ENCODE measurements at regions not wholly inside any gene's neighbourhood (a gene's known extent, or its start where the extent isn't known, plus 50 kb on each side); places are given as distances from the start of the nearest gene placed in this dataset.
"Not testable (repeated sequence)": the region's sequence is repeated elsewhere in the genome, so short reads cannot be mapped to it uniquely, and the experiment has no call there.

- DNase-seq (ENCODE audit: low read depth in 4 of 4, low spot score in 3 of 4): no peak
Observed at GRCh38 chr10:80938903-80939302, 401.2 kb downstream of the SH2D4B start.

GRCh38 chr10:80945264-80945880, 407.7 kb downstream of the SH2D4B start:
- peak in 1 of 4 donors; percentile 24 for DNase-seq (ENCODE audit: low read depth in 4 of 4, low spot score in 3 of 4)

GRCh38 chr10:80946073-80946472, 408.4 kb downstream of the SH2D4B start:
- DNase-seq (ENCODE audit: low read depth in 4 of 4, low spot score in 3 of 4): no peak

- no peak for DNase-seq (ENCODE audit: low read depth in 4 of 4, low spot score in 3 of 4)
Observed at GRCh38 chr10:80946957-80947726, 409.4 kb downstream of the SH2D4B start.

- DNase-seq (ENCODE audit: low read depth in 4 of 4, low spot score in 3 of 4): no peak
Observed at GRCh38 chr10:80949785-80950184, 412.1 kb downstream of the SH2D4B start.

GRCh38 chr10:80952436-80952835, 414.7 kb downstream of the SH2D4B start:
- DNase-seq (ENCODE audit: low read depth in 4 of 4, low spot score in 3 of 4): no peak

- DNase-seq (ENCODE audit: low read depth in 4 of 4, low spot score in 3 of 4): no peak
Observed at GRCh38 chr10:80957161-80957560, 419.5 kb downstream of the SH2D4B start.

- no peak for DNase-seq (ENCODE audit: low read depth in 4 of 4, low spot score in 3 of 4)
Observed at GRCh38 chr10:80964179-80964578, 426.5 kb downstream of the SH2D4B start.

- DNase-seq (ENCODE audit: low read depth in 4 of 4, low spot score in 3 of 4): no peak
Observed at GRCh38 chr10:80964955-80965614, 427.4 kb downstream of the SH2D4B start.

GRCh38 chr10:80966326-80966986, 428.8 kb downstream of the SH2D4B start:
- no peak for DNase-seq (ENCODE audit: low read depth in 4 of 4, low spot score in 3 of 4)

- not testable (repeated sequence) for DNase-seq (ENCODE audit: low read depth in 4 of 4, low spot score in 3 of 4)
Observed at GRCh38 chr10:80967357-80967756, 429.7 kb downstream of the SH2D4B start.

- no peak for DNase-seq (ENCODE audit: low read depth in 4 of 4, low spot score in 3 of 4)
Observed at GRCh38 chr10:80968903-80969302, 431.2 kb downstream of the SH2D4B start.

- no peak for DNase-seq (ENCODE audit: low read depth in 4 of 4, low spot score in 3 of 4)
Observed at GRCh38 chr10:80971461-80971860, 433.8 kb downstream of the SH2D4B start.

GRCh38 chr10:80976658-80977057, 439.0 kb downstream of the SH2D4B start:
- DNase-seq (ENCODE audit: low read depth in 4 of 4, low spot score in 3 of 4): no peak

- no peak for DNase-seq (ENCODE audit: low read depth in 4 of 4, low spot score in 3 of 4)
Observed at GRCh38 chr10:80985102-80985501, 447.4 kb downstream of the SH2D4B start.

- DNase-seq (ENCODE audit: low read depth in 4 of 4, low spot score in 3 of 4): no peak
Observed at GRCh38 chr10:80986596-80986995, 448.9 kb downstream of the SH2D4B start.

GRCh38 chr10:80988755-80989154, 451.1 kb downstream of the SH2D4B start:
- DNase-seq (ENCODE audit: low read depth in 4 of 4, low spot score in 3 of 4): no peak

- no peak for DNase-seq (ENCODE audit: low read depth in 4 of 4, low spot score in 3 of 4)
Observed at GRCh38 chr10:80996615-80997193, 459.0 kb downstream of the SH2D4B start.

- DNase-seq (ENCODE audit: low read depth in 4 of 4, low spot score in 3 of 4): no peak
Observed at GRCh38 chr10:81000781-81001180, 463.1 kb downstream of the SH2D4B start.

GRCh38 chr10:81002382-81002781, 464.7 kb downstream of the SH2D4B start:
- no peak for DNase-seq (ENCODE audit: low read depth in 4 of 4, low spot score in 3 of 4)

- DNase-seq (ENCODE audit: low read depth in 4 of 4, low spot score in 3 of 4): no peak
Observed at GRCh38 chr10:81007872-81008271, 470.2 kb downstream of the SH2D4B start.
